ENCODE measurements at regions not wholly inside any gene's neighbourhood (a gene's known extent, or its start where the extent isn't known, plus 50 kb on each side); places are given as distances from the start of the nearest gene placed in this dataset.

GRCh38 chr14:105891221-105891602, 364.8 kb downstream of the TMEM121 start:
- no peak for TF ChIP-seq POLR2AphosphoS5 (IDR thresholded peaks at IDR 0.05; ENCODE audit: borderline replicate concordance, low read depth, low read length)
- no peak for TF ChIP-seq EZH2 (IDR thresholded peaks at IDR 0.05)
- TF ChIP-seq FOXP2 (optimal IDR thresholded peaks at IDR 0.05; ENCODE audit: control extremely low read depth, extremely low read length, insufficient read depth): no peak

Measured in SK-N-MC (cell line).